ENCODE measurements at regions not wholly inside any gene's neighbourhood (a gene's known extent, or its start where the extent isn't known, plus 50 kb on each side); places are given as distances from the start of the nearest gene placed in this dataset.

GRCh38 chr13:34815526-34815925 is 126.5 kb upstream of the NBEA start:
- H2AFZ ChIP-seq (ENCODE audit: low read depth, low read length), result no peak overlapping the region
- no peak overlapping the region for H3K4me3 ChIP-seq (ENCODE audit: low read depth in 1 of 2, low read length in 2 of 2)
- H3K36me3 ChIP-seq (ENCODE audit: insufficient read depth, low read length), result no peaks in the 10 kb centered on the region
- H3K79me2 ChIP-seq (ENCODE audit: insufficient read depth, low read length), result no peaks in the 10 kb centered on the region
- DNase-seq, result no peak
- ATAC-seq (ENCODE audit: insufficient read depth, low read depth), result no peak
- H3K4me1 ChIP-seq (ENCODE audit: insufficient read depth, low read length), result no peaks in the 10 kb centered on the region
- peaks cover 7% of the 10 kb centered on the region for H3K9me3 ChIP-seq (ENCODE audit: insufficient read depth, low read length, severe bottlenecking)
- H3K27me3 ChIP-seq (ENCODE audit: insufficient read depth, low read length, poor library complexity), result no peaks in the 10 kb centered on the region
- H4K20me1 ChIP-seq (ENCODE audit: insufficient read depth, low read length), result no peaks in the 10 kb centered on the region
- no peak overlapping the region for H3K9ac ChIP-seq (ENCODE audit: low read depth, low read length)
- H3K27ac ChIP-seq (ENCODE audit: low read length), result no peak overlapping the region
- no peak for TF ChIP-seq EZH2 (IDR thresholded peaks at IDR 0.05; ENCODE audit: borderline replicate concordance, low read depth, low read length, severe bottlenecking)
- TF ChIP-seq, protein P1, sequence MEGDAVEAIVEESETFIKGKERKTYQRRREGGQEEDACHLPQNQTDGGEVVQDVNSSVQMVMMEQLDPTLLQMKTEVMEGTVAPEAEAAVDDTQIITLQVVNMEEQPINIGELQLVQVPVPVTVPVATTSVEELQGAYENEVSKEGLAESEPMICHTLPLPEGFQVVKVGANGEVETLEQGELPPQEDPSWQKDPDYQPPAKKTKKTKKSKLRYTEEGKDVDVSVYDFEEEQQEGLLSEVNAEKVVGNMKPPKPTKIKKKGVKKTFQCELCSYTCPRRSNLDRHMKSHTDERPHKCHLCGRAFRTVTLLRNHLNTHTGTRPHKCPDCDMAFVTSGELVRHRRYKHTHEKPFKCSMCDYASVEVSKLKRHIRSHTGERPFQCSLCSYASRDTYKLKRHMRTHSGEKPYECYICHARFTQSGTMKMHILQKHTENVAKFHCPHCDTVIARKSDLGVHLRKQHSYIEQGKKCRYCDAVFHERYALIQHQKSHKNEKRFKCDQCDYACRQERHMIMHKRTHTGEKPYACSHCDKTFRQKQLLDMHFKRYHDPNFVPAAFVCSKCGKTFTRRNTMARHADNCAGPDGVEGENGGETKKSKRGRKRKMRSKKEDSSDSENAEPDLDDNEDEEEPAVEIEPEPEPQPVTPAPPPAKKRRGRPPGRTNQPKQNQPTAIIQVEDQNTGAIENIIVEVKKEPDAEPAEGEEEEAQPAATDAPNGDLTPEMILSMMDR (IDR thresholded peaks at IDR 0.05; ENCODE audit: borderline replicate concordance, extremely low read depth, low read length, poor library complexity, severe bottlenecking), result no peak
- H3K4me2 ChIP-seq (ENCODE audit: insufficient read depth, low read length), result no peak overlapping the region

DNA sequence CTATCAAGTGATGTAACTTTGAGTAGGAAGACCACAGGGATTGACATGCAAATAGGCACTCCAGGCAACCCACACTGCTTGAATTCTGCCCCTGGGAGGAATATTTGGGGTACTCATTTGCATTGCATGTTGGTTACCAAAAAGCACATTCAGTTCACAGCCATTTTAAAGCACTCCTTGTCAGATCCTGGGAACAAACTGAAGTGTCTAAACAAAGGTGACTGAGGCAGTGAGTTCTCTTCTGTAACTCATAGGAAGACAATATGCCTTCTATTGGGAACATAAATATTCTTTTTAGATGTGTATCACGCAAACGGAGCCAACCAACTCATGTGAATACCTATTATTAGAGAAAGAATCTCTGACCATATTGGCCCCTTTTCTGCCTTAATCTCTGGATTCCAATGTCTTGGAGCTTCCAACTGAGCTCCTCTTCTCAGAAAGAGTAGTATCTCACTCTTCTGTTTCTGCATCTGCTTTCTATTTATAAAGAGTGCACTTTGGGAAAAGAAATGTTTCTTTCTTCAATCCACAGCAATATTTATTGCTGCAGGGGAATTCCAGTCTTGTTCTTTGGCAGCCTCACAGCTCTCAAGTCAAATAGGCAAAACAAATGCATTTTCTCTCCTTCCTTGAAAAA is 125.7 kb upstream of the NBEA start:
- H3K9me3 ChIP-seq (ENCODE audit: insufficient read depth, low read length, severe bottlenecking), result peaks cover 7% of the 10 kb centered on the region
- ATAC-seq (ENCODE audit: insufficient read depth, low read depth) (no peak), DNase-seq (no peak)
- no peaks in the 10 kb centered on the region for H3K79me2 ChIP-seq (ENCODE audit: insufficient read depth, low read length)
- no peak overlapping the region for H2AFZ ChIP-seq (ENCODE audit: low read depth, low read length)
- no peaks in the 10 kb centered on the region for H3K27me3 ChIP-seq (ENCODE audit: insufficient read depth, low read length, poor library complexity)
- no peaks in the 10 kb centered on the region for H3K4me1 ChIP-seq (ENCODE audit: insufficient read depth, low read length)
- H3K4me3 ChIP-seq (ENCODE audit: low read depth in 1 of 2, low read length in 2 of 2), result no peak overlapping the region
- no peak overlapping the region for H3K4me2 ChIP-seq (ENCODE audit: insufficient read depth, low read length)
- no peak overlapping the region for H3K27ac ChIP-seq (ENCODE audit: low read length)
- no peaks in the 10 kb centered on the region for H4K20me1 ChIP-seq (ENCODE audit: insufficient read depth, low read length)
- no peak overlapping the region for H3K9ac ChIP-seq (ENCODE audit: low read depth, low read length)
- TF ChIP-seq EZH2 (IDR thresholded peaks at IDR 0.05; ENCODE audit: borderline replicate concordance, low read depth, low read length, severe bottlenecking), result no peak
- TF ChIP-seq, protein P1 (IDR thresholded peaks at IDR 0.05; ENCODE audit: borderline replicate concordance, extremely low read depth, low read length, poor library complexity, severe bottlenecking), result no peak
- H3K36me3 ChIP-seq (ENCODE audit: insufficient read depth, low read length), result no peaks in the 10 kb centered on the region

DNA sequence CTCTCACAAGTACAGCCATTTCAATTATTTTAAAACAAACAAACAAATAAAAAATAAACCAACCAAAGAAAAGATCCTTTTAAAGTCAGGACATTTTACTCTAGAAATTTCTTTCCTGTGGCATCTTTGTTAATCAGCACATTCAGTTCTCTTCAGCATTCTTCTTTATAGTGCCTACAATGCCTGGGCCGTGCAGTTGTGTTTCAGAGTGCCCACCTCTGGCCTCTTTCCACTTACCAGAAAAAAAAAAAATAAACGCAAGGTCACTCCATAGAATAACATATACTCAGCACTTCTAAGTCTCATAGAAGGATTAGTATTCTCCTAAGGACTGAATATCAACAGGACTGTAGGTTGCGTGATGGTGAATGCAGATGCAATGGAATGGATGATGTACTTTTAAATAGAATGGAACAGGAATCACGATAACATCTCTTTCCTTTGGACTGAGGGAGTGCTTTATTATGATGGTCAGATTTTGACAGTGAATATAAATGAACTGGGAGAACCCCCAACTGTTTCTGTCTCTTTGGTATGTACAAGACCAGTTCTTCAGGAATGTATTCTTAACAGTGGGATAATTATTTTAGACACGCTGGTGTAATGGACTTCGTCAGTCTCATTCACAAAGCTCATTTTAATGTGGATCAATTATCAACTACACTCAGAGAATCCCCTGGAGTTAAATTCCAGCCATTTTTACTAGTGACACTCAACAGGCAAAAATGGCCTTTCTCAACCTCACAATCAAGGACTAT is 125.0 kb upstream of the NBEA start:
- Histone ChIP-seq H3K27ac (ENCODE audit: low read length) (no peak overlapping the region), H2AFZ (ENCODE audit: low read depth, low read length) (no peak overlapping the region), H3K9me3 (ENCODE audit: insufficient read depth, low read length, severe bottlenecking) (peaks cover 5% of the 10 kb centered on the region), H3K36me3 (ENCODE audit: insufficient read depth, low read length) (no peaks in the 10 kb centered on the region), H3K27me3 (ENCODE audit: insufficient read depth, low read length, poor library complexity) (no peaks in the 10 kb centered on the region), H3K9ac (ENCODE audit: low read depth, low read length) (no peak overlapping the region), H3K4me2 (ENCODE audit: insufficient read depth, low read length) (no peak overlapping the region), H3K79me2 (ENCODE audit: insufficient read depth, low read length) (no peaks in the 10 kb centered on the region), H3K4me3 (ENCODE audit: low read depth in 1 of 2, low read length in 2 of 2) (no peak overlapping the region), H3K4me1 (ENCODE audit: insufficient read depth, low read length) (no peaks in the 10 kb centered on the region), H4K20me1 (ENCODE audit: insufficient read depth, low read length) (no peaks in the 10 kb centered on the region)
- ATAC-seq (ENCODE audit: insufficient read depth, low read depth) (no peak), DNase-seq (no peak)
- TF ChIP-seq, protein P1 (IDR thresholded peaks at IDR 0.05; ENCODE audit: borderline replicate concordance, extremely low read depth, low read length, poor library complexity, severe bottlenecking), result no peak
- no peak for TF ChIP-seq EZH2 (IDR thresholded peaks at IDR 0.05; ENCODE audit: borderline replicate concordance, low read depth, low read length, severe bottlenecking)

Data from DND-41 (cell line).